Type B pancreatic cell (in vitro differentiated cells): ENCODE measurements at regions not wholly inside any gene's neighbourhood (a gene's known extent, or its start where the extent isn't known, plus 50 kb on each side); places are given as distances from the start of the nearest gene placed in this dataset.

Experiments used
- DNase-seq: peaks from one replicate; pipeline ENCODE4 v3.0.0; 2021; ENCODE audit warnings: mixed read lengths; ENCODE audit not compliant: unreplicated experiment; ENCODE audit errors: extremely low spot score
- H3K27ac Mint-ChIP-seq: 2 replicates; pipeline ENCODE4 v1.8.0; 2021; ENCODE audit warnings: mild to moderate bottlenecking, mixed read lengths
- H3K27me3 Mint-ChIP-seq: 2 replicates; pipeline ENCODE4 v1.8.0; 2021; ENCODE audit warnings: mixed read lengths
- H3K36me3 Mint-ChIP-seq: 2 replicates; pipeline ENCODE4 v1.8.0; 2021; ENCODE audit warnings: mixed read lengths
- H3K4me1 Mint-ChIP-seq: one replicate; pipeline ENCODE4 v1.8.0; 2021; ENCODE audit warnings: mixed read lengths; ENCODE audit not compliant: unreplicated experiment
- H3K4me3 Mint-ChIP-seq: 2 replicates; pipeline ENCODE4 v1.8.0; 2021; ENCODE audit warnings: mild to moderate bottlenecking, mixed read lengths
- H3K9me3 Mint-ChIP-seq: 2 replicates; pipeline ENCODE4 v1.8.0; 2021; ENCODE audit warnings: mixed read lengths
- CTCF ChIP-seq: fragments of 200-600 bp; sonication (generic); conservative IDR thresholded peaks from 2 replicates; pipeline ENCODE4 v1.5.0; 2021; ENCODE audit warnings: antibody characterized with exemption, mild to moderate bottlenecking

DNA sequence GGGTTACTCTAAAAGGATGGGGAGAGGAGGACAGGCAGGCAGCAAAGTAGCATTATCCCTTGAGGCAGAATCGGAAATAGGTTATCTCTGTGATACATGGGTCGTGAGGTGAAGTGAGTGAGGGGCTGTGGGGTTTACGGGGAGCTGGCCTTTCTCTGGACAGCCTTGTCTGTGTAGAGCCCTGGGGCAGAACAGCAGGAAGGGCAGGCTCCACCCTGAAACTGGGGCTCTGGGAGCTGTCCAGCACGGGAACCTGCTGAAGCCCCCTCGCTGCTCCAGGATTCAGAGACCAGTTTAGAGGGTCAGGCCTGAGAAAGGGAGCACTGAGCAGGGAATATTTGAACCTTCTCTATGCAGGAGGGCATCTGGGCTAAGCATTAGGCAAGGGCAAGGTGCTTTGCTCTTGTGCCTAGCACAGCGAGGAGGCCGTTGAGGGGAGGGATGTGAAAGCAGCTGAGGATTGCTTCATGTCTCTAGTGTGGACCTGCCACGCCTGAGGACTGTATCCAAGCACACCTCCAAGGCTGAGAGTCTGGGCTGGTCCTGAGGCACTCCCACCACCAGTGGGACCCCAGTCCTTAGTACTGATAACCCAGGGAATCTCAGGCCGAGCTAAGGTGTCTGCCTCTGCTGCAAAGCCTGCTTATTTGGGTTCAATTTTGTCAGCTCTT lies 55.8 kb downstream of the NAV1 start:
- H3K36me3 Mint-ChIP-seq = no peaks in the 10 kb centered on the region
- no peak overlapping the region for H3K4me3 Mint-ChIP-seq
- no peak for TF ChIP-seq CTCF
- H3K27ac Mint-ChIP-seq = no peak overlapping the region
- H3K4me1 Mint-ChIP-seq = no peaks in the 10 kb centered on the region
- DNase-seq = peak; percentile 77
- peaks cover 2% of the 10 kb centered on the region for H3K27me3 Mint-ChIP-seq
- H3K9me3 Mint-ChIP-seq = no peaks in the 10 kb centered on the region

DNA sequence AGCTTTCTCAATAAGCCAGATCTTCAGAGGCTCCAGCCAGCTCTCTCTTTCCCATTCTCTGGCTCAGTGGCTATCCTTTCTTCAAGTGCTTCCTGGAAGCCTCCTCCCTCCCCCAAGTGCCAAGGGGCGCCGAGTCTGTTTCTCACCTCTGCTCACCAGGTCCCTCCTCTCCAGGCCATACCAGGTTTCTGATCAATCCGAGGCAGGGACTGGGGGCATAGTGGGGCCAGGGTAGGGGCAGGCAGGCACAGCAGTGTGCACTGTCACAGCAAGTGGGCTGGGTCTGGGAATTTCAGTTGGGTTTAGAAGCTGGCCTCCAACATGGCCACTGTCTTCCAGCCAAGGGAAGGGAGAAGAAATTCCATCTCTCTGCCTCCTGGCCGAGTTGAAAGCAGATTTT lies 56.5 kb downstream of the NAV1 start:
- peaks cover 2% of the 10 kb centered on the region for H3K27me3 Mint-ChIP-seq
- no peak for TF ChIP-seq CTCF
- no peaks in the 10 kb centered on the region for H3K4me1 Mint-ChIP-seq
- H3K27ac Mint-ChIP-seq = no peak overlapping the region
- DNase-seq = no peak
- no peaks in the 10 kb centered on the region for H3K36me3 Mint-ChIP-seq
- no peak overlapping the region for H3K4me3 Mint-ChIP-seq
- H3K9me3 Mint-ChIP-seq = no peaks in the 10 kb centered on the region

DNA sequence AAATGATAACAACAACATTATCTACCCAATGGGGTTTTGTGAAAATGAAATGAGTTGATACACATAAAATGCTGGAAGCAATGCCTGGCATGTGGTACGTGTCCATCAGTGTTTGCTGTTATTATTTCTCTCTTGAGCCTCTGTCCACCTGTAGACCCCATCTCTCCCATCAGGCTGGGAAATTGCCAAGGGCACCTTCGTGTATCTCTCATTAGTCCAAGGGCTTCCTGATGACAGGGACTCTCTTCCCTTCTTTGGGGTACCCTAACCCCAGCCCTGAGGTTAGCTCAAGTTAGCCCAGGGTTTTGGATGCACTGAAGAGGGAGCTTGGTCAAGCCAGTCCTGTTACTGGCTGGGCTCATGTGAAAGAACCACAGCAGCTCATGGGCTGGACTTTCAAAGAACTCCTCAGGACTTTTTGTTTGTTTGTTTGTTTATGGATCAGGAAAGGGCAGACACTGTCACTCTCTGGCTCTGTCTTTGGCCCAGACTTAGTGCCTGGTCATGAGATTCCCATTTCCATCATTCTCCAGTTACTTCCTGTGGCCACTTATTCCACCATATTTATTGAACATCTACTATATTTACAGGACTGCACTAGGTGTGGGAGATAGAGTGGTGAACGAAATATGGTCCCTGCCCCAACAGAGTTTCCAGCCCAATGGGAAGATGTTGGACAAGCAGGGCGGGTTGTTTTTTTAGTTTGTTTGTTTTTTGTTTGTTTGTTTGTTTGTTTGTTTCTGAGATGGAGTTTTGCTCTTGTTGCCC lies 57.4 kb downstream of the NAV1 start:
- Mint-ChIP-seq H3K36me3 (no peaks in the 10 kb centered on the region), H3K4me3 (no peak overlapping the region), H3K27ac (no peak overlapping the region), H3K9me3 (no peaks in the 10 kb centered on the region), H3K27me3 (peaks cover 2% of the 10 kb centered on the region), H3K4me1 (no peaks in the 10 kb centered on the region)
- DNase-seq = no peak
- TF ChIP-seq CTCF = no peak

- Mint-ChIP-seq H3K4me3 (no peak overlapping the region), H3K36me3 (no peaks in the 10 kb centered on the region), H3K27ac (no peak overlapping the region), H3K9me3 (no peaks in the 10 kb centered on the region), H3K27me3 (peaks cover 2% of the 10 kb centered on the region), H3K4me1 (no peaks in the 10 kb centered on the region)
- no peak for DNase-seq
- no peak for TF ChIP-seq CTCF
These were observed 58.8 kb downstream of the NAV1 start for GRCh38 chr1:201597551-201598230.

- Mint-ChIP-seq H3K27me3 (no peaks in the 10 kb centered on the region), H3K9me3 (no peaks in the 10 kb centered on the region), H3K4me3 (no peak overlapping the region), H3K36me3 (no peaks in the 10 kb centered on the region), H3K4me1 (no peaks in the 10 kb centered on the region), H3K27ac (no peak overlapping the region)
- no peak for DNase-seq
- no peak for TF ChIP-seq CTCF
These were observed 59.5 kb downstream of the NAV1 start for GRCh38 chr1:201598396-201598795.
